Tibial artery (tissue), 4 donors: ENCODE measurements at regions not wholly inside any gene's neighbourhood (a gene's known extent, or its start where the extent isn't known, plus 50 kb on each side); places are given as distances from the start of the nearest gene placed in this dataset.

Source experiments
- DNase-seq, 2 donors: peaks; one replicate each; pipeline ENCODE4 v3.0.0-alpha.2; 2019
- H3K27ac ChIP-seq, 2 donors: fragments of 200-600 bp; sonication (generic) in 1 of 2; 1 replicate in 1 of 2; 2 replicates in 1 of 2; pipeline ENCODE4 v1.5.1; 2018 to 2019; ENCODE audit warnings: mild to moderate bottlenecking in 1 of 2
- H3K27me3 ChIP-seq, 2 donors: fragments of 200-600 bp; sonication (generic) in 1 of 2; one replicate each; pipeline versions ENCODE4 v1.5.1 to v1.6.0; 2016 to 2019
- H3K36me3 ChIP-seq, 3 donors: fragments of 200-600 bp; sonication (generic) in 2 of 3; one replicate each; pipeline ENCODE4 v1.5.1; 2016 to 2019; ENCODE audit warnings: mild to moderate bottlenecking in 2 of 3
- H3K4me1 ChIP-seq, 4 donors: fragments of 200-600 bp; sonication (generic) in 2 of 4; 1 replicate in 3 of 4; 2 replicates in 1 of 4; pipeline ENCODE4 v1.5.1; 2016 to 2019
- H3K4me3 ChIP-seq, 2 donors: fragments of 200-600 bp; sonication (generic) in 1 of 2; 1 replicate in 1 of 2; 2 replicates in 1 of 2; pipeline ENCODE4 v1.5.1; 2018 to 2019; ENCODE audit warnings: mild to moderate bottlenecking in 2 of 2
- H3K9me3 ChIP-seq, 3 donors: fragments of 200-600 bp; sonication (generic) in 1 of 3; one replicate each; pipeline ENCODE4 v1.5.1; 2016 to 2019
- intact Hi-C: fragments of 100-400 bp; cut with DNase I; formaldehyde crosslinking; loops from one replicate; pipeline ENCODE4 v1.15.0; 2023; ENCODE audit warnings: low total_unique reads
- TF ChIP-seq, protein P1 (sequence below), 2 experiments: fragments of 200-600 bp in 1 of 2; fragments of 450-650 bp in 1 of 2; IDR thresholded peaks; one replicate each; pipeline ENCODE4 v1.5.1; 2017 to 2019; ENCODE audit warnings: antibody characterized with exemption in 2 of 2, mild to moderate bottlenecking in 1 of 2, moderate library complexity in 1 of 2

- H3K4me1 ChIP-seq, result no peaks in the 10 kb centered on the region
- H3K9me3 ChIP-seq, result no peaks in the 10 kb centered on the region
- no peak for DNase-seq
- TF ChIP-seq, protein P1, sequence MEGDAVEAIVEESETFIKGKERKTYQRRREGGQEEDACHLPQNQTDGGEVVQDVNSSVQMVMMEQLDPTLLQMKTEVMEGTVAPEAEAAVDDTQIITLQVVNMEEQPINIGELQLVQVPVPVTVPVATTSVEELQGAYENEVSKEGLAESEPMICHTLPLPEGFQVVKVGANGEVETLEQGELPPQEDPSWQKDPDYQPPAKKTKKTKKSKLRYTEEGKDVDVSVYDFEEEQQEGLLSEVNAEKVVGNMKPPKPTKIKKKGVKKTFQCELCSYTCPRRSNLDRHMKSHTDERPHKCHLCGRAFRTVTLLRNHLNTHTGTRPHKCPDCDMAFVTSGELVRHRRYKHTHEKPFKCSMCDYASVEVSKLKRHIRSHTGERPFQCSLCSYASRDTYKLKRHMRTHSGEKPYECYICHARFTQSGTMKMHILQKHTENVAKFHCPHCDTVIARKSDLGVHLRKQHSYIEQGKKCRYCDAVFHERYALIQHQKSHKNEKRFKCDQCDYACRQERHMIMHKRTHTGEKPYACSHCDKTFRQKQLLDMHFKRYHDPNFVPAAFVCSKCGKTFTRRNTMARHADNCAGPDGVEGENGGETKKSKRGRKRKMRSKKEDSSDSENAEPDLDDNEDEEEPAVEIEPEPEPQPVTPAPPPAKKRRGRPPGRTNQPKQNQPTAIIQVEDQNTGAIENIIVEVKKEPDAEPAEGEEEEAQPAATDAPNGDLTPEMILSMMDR (IDR thresholded peaks at IDR 0.05), result no peak
- H3K27me3 ChIP-seq, result no peaks in the 10 kb centered on the region
- no peak overlapping the region for H3K27ac ChIP-seq
- no peak overlapping the region for H3K4me3 ChIP-seq
- intact Hi-C loops, result no loop called here
- H3K36me3 ChIP-seq, result no peaks in the 10 kb centered on the region
Observed at GRCh38 chr4:20119141-20119540, 132.6 kb upstream of the SLIT2 start.

DNA sequence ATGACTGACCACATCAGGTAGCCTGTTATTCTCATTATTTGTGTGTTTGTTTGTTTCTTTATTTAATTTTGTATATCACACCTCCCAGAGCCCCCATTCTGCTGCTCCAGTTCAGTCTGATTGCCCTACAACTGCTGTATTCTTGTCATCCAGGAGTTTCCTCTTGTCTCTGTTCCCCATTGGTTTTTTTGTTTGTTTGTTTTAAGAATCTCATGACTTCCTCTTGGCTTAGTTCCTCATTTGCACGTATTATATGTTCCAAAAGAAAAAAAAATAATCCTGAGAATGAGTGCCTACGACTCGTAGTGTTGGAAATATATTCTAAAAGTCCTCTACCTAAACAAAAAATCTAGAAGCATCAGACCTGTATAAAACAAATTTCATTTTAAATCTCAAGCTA is 142.3 kb upstream of the SLIT2 start:
- Histone ChIP-seq H3K9me3 (no peaks in the 10 kb centered on the region), H3K4me1 (no peaks in the 10 kb centered on the region), H3K27ac (no peak overlapping the region), H3K36me3 (no peaks in the 10 kb centered on the region), H3K27me3 (no peaks in the 10 kb centered on the region), H3K4me3 (no peak overlapping the region)
- DNase-seq, result no peak
- intact Hi-C loops, result no loop called here
- TF ChIP-seq, protein P1 (IDR thresholded peaks at IDR 0.05), result no peak

GRCh38 chr4:20106921-20107320 is 144.8 kb upstream of the SLIT2 start:
- TF ChIP-seq, protein P1 (IDR thresholded peaks at IDR 0.05), result no peak
- intact Hi-C loops, result no loop called here
- H3K36me3 ChIP-seq, result no peaks in the 10 kb centered on the region
- no peaks in the 10 kb centered on the region for H3K9me3 ChIP-seq
- no peak overlapping the region for H3K27ac ChIP-seq
- no peaks in the 10 kb centered on the region for H3K4me1 ChIP-seq
- DNase-seq, result no peak
- H3K4me3 ChIP-seq, result no peak overlapping the region
- H3K27me3 ChIP-seq, result no peaks in the 10 kb centered on the region

GRCh38 chr4:20101831-20102230 is 149.9 kb upstream of the SLIT2 start:
- no peaks in the 10 kb centered on the region for H3K9me3 ChIP-seq
- no peak for DNase-seq
- intact Hi-C loops, result no loop called here
- H3K4me1 ChIP-seq, result no peaks in the 10 kb centered on the region
- H3K27me3 ChIP-seq, result no peaks in the 10 kb centered on the region
- no peaks in the 10 kb centered on the region for H3K36me3 ChIP-seq
- no peak overlapping the region for H3K27ac ChIP-seq
- TF ChIP-seq, protein P1 (IDR thresholded peaks at IDR 0.05), result no peak
- no peak overlapping the region for H3K4me3 ChIP-seq

DNA sequence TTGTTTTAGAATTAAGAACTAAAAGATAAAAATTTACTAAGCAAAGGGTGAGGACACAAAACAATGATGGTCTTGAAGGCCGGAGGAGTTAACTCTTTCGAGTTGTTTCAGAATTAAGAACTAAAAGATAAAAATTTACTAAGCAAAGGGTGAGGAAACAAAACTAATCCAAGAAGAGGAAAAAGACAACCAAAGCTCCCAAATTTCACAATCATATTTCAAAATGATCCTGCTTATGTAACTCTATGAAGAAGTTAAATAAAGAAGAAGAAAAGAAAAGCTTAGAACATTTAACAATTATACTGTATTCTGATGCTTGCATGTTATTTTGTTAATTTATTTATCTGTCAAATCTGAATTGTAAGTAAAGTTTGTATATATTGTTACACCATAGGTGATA is 154.8 kb upstream of the SLIT2 start:
- Histone ChIP-seq H3K9me3 (no peaks in the 10 kb centered on the region), H3K4me1 (no peaks in the 10 kb centered on the region), H3K27ac (no peak overlapping the region), H3K36me3 (no peaks in the 10 kb centered on the region), H3K27me3 (no peaks in the 10 kb centered on the region), H3K4me3 (no peak overlapping the region)
- TF ChIP-seq, protein P1 (IDR thresholded peaks at IDR 0.05), result no peak
- no peak for DNase-seq
- intact Hi-C loops, result no loop called here
